GM12878 (cell line): ENCODE measurements at regions not wholly inside any gene's neighbourhood (a gene's known extent, or its start where the extent isn't known, plus 50 kb on each side); places are given as distances from the start of the nearest gene placed in this dataset.

ENCODE experiments used
- ATF7 ChIP-seq: fragments of 450-650 bp; IDR thresholded peaks from 2 replicates; pipeline ENCODE4 v1.6.1; 2016; ENCODE audit warnings: low read depth, mild to moderate bottlenecking
- CTCF ChIP-seq, 3 experiments: IDR thresholded peaks in 2 of 3; conservative IDR thresholded peaks in 1 of 3; 2 replicates each; pipeline ENCODE4 v1.5.1; 2011; ENCODE audit warnings: low read depth in 3 of 3, low read length in 3 of 3, mild to moderate bottlenecking in 3 of 3, control low read depth in 2 of 3, moderate library complexity in 2 of 3, inconsistent platforms in 1 of 3, mixed read lengths in 1 of 3; ENCODE audit not compliant: control insufficient read depth in 2 of 3, insufficient read depth in 1 of 3; ENCODE audit errors: extremely low read depth in 1 of 3
- ETV6 ChIP-seq, 2 experiments: fragments of 450-650 bp in 1 of 2; IDR thresholded peaks in 1 of 2; conservative IDR thresholded peaks in 1 of 2; 2 replicates each; pipeline ENCODE4 v1.6.1; 2014; ENCODE audit warnings: antibody characterized with exemption in 1 of 2, borderline replicate concordance in 1 of 2, low read depth in 1 of 2, mild to moderate bottlenecking in 1 of 2, moderate library complexity in 1 of 2
- EZH2 ChIP-seq: IDR thresholded peaks from 2 replicates; pipeline ENCODE4 v1.6.1; 2012; ENCODE audit warnings: low read depth, mild to moderate bottlenecking, control low read depth, inconsistent platforms, low read length, borderline replicate concordance; ENCODE audit not compliant: control insufficient read depth
- MEF2A ChIP-seq: IDR thresholded peaks from 2 replicates; pipeline ENCODE4 v1.6.1; 2011; ENCODE audit warnings: low read depth, mild to moderate bottlenecking, low read length, moderate library complexity; ENCODE audit not compliant: insufficient read depth
- TAF1 ChIP-seq: IDR thresholded peaks from 2 replicates; pipeline ENCODE4 v1.6.1; 2011; ENCODE audit warnings: mild to moderate bottlenecking, low read depth, low read length, borderline replicate concordance
- USF2 ChIP-seq: IDR thresholded peaks from 2 replicates; pipeline ENCODE4 v1.6.1; 2011; ENCODE audit warnings: low read depth, low read length, improper control_type of control experiment, borderline replicate concordance
- ZBTB33 ChIP-seq: fragments of 450-650 bp; IDR thresholded peaks from 2 replicates; pipeline ENCODE4 v1.6.1; 2017; ENCODE audit warnings: mild to moderate bottlenecking

GRCh38 chr10:71066600-71066999 lies 145.8 kb upstream of the UNC5B start:
- TF ChIP-seq CTCF (IDR thresholded peaks at IDR 0.05 in 2 of 3, conservative IDR thresholded peaks at IDR 0.05 in 1 of 3; ENCODE audit: control insufficient read depth in 2 of 3, extremely low read depth in 1 of 3, insufficient read depth in 1 of 3, low read depth in 3 of 3, low read length in 3 of 3) (no peak), EZH2 (no peak), TAF1 (no peak), ETV6 (conservative IDR thresholded peaks at IDR 0.05 in 1 of 2, IDR thresholded peaks at IDR 0.05 in 1 of 2; ENCODE audit: borderline replicate concordance in 1 of 2, low read depth in 1 of 2) (no peak), USF2 (no peak), ATF7 (no peak), MEF2A (no peak), ZBTB33 (no peak)
